Stimulated activated naive CD8-positive, alpha-beta T cell treated with anti-CD3 and anti-CD28 coated beads, Interleukin-15, Interleukin-2, amounts not matched to agents 100 U/mL and 50 U/mL, for 24 hours (primary cell): ENCODE measurements at regions not wholly inside any gene's neighbourhood (a gene's known extent, or its start where the extent isn't known, plus 50 kb on each side); places are given as distances from the start of the nearest gene placed in this dataset.
A peak's percentile ranks its signal among the peaks of the same experiment; 100 is the strongest.

Experiments
- ATAC-seq: fragments of 150-1000 bp; cut with Tn5 transposase; one replicate; pipeline ENCODE4 v1.10.0; 2021
- DNase-seq: peaks from one replicate; pipeline ENCODE4 v3.0.0; 2021

- no peak for DNase-seq
- no peak for ATAC-seq
Observed at GRCh38 chr10:53005612-53006345, 233.2 kb upstream of the MBL2 start.

- ATAC-seq (no peak), DNase-seq (no peak)
Observed at GRCh38 chr10:53003094-53003493, 230.5 kb upstream of the MBL2 start.

- DNase-seq (no peak), ATAC-seq (no peak)
Observed at GRCh38 chr10:52999681-53000080, 227.1 kb upstream of the MBL2 start.

- DNase-seq = no peak
Observed at GRCh38 chr10:52999258-52999657, 226.7 kb upstream of the MBL2 start.

GRCh38 chr10:52997007-52997406 is 224.4 kb upstream of the MBL2 start:
- no peak for ATAC-seq
- no peak for DNase-seq

More at GRCh38 chr10:52999258-52999657, 226.7 kb upstream of the MBL2 start:
- no peak for ATAC-seq

- ATAC-seq (no peak), DNase-seq (no peak)
Observed at GRCh38 chr10:52994370-52994769, 221.8 kb upstream of the MBL2 start.

GRCh38 chr10:52993109-52993508 is 220.5 kb upstream of the MBL2 start:
- no peak for DNase-seq
- ATAC-seq = no peak

- no peak for ATAC-seq
Observed at GRCh38 chr10:52992567-52992966, 220.0 kb upstream of the MBL2 start.

GRCh38 chr10:52988923-52989322 is 216.3 kb upstream of the MBL2 start:
- ATAC-seq (no peak), DNase-seq (no peak)

More at GRCh38 chr10:52992567-52992966, 220.0 kb upstream of the MBL2 start:
- DNase-seq = no peak

- DNase-seq (no peak), ATAC-seq (no peak)
Observed at GRCh38 chr10:52986125-52986524, 213.5 kb upstream of the MBL2 start.

GRCh38 chr10:52984169-52984568 is 211.6 kb upstream of the MBL2 start:
- DNase-seq (no peak), ATAC-seq (no peak)

GRCh38 chr10:52979295-52979990 is 206.9 kb upstream of the MBL2 start:
- no peak for DNase-seq
- ATAC-seq = no peak

- ATAC-seq (no peak), DNase-seq (no peak)
Observed at GRCh38 chr10:52977581-52977980, 205.0 kb upstream of the MBL2 start.

- no peak for DNase-seq
- ATAC-seq = no peak
Observed at GRCh38 chr10:52967806-52968795, 195.5 kb upstream of the MBL2 start.

GRCh38 chr10:52966904-52967303 is 194.3 kb upstream of the MBL2 start:
- ATAC-seq = no peak
- DNase-seq = no peak

- ATAC-seq (peak; percentile 14), DNase-seq (no peak)
Observed at GRCh38 chr10:52965938-52966401, 193.4 kb upstream of the MBL2 start.

GRCh38 chr10:52965509-52965908 is 192.9 kb upstream of the MBL2 start:
- ATAC-seq (no peak), DNase-seq (no peak)

GRCh38 chr10:52961323-52961722 is 188.7 kb upstream of the MBL2 start:
- ATAC-seq (no peak), DNase-seq (no peak)

GRCh38 chr10:52959810-52960209 is 187.2 kb upstream of the MBL2 start:
- no peak for ATAC-seq
- no peak for DNase-seq

- ATAC-seq = no peak
- DNase-seq = no peak
Observed at GRCh38 chr10:52956861-52957260, 184.3 kb upstream of the MBL2 start.

GRCh38 chr10:52956461-52956860 is 183.9 kb upstream of the MBL2 start:
- ATAC-seq (no peak), DNase-seq (no peak)

- ATAC-seq (no peak), DNase-seq (no peak)
Observed at GRCh38 chr10:52955337-52955736, 182.8 kb upstream of the MBL2 start.
